ENCODE measurements at regions not wholly inside any gene's neighbourhood (a gene's known extent, or its start where the extent isn't known, plus 50 kb on each side); places are given as distances from the start of the nearest gene placed in this dataset.

DNA sequence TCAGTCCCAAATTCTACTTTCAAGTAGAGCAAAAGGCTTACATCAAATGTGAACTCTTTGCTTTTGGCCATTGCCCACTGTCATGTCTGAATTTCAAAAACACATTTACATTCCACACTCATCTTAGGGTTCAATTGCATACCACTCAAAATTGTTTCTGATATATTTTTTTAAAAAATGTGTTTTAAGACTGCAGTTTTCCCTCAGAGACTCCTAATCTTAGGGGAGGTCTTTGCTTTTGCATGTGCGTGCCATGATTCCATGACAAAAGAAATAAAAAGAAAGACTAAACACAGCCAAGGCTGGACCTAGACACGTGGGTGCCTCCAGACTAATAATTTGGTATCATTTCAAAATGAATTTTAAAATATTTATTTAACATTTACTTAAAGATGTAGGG lies 396.8 kb upstream of the RASGRP1 start:
- H3K4me3 ChIP-seq (ENCODE audit: control insufficient read depth, low read depth, low read length), result no peak overlapping the region
- TF ChIP-seq, protein P1, sequence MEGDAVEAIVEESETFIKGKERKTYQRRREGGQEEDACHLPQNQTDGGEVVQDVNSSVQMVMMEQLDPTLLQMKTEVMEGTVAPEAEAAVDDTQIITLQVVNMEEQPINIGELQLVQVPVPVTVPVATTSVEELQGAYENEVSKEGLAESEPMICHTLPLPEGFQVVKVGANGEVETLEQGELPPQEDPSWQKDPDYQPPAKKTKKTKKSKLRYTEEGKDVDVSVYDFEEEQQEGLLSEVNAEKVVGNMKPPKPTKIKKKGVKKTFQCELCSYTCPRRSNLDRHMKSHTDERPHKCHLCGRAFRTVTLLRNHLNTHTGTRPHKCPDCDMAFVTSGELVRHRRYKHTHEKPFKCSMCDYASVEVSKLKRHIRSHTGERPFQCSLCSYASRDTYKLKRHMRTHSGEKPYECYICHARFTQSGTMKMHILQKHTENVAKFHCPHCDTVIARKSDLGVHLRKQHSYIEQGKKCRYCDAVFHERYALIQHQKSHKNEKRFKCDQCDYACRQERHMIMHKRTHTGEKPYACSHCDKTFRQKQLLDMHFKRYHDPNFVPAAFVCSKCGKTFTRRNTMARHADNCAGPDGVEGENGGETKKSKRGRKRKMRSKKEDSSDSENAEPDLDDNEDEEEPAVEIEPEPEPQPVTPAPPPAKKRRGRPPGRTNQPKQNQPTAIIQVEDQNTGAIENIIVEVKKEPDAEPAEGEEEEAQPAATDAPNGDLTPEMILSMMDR (conservative IDR thresholded peaks at IDR 0.05; ENCODE audit: control insufficient read depth, insufficient read depth, low read depth, low read length), result no peak
- DNase-seq (ENCODE audit: low read depth), result no peak

DNA sequence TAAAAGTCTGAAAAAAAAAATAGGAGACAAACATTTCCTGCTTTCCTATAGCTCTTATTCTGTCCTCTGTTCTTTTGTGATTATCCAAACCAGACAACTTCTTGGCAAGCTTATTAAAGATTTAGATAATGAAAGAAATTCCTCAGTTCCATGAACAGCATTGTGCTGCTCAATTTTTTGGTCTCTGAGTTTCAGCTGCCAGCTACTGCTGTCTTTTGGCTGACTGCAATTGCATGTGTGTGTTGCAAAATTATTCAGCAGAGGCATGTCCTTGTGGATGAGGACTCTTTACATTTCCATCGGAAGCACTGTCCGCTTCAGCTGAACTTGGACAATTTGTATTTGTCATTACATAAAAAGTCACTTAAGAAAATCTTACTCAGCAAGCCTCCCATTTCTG lies 397.3 kb upstream of the RASGRP1 start:
- DNase-seq (ENCODE audit: low read depth), result peak; percentile 10
- TF ChIP-seq, protein P1 (conservative IDR thresholded peaks at IDR 0.05; ENCODE audit: control insufficient read depth, insufficient read depth, low read depth, low read length), result no peak
- H3K4me3 ChIP-seq (ENCODE audit: control insufficient read depth, low read depth, low read length), result no peak overlapping the region

DNA sequence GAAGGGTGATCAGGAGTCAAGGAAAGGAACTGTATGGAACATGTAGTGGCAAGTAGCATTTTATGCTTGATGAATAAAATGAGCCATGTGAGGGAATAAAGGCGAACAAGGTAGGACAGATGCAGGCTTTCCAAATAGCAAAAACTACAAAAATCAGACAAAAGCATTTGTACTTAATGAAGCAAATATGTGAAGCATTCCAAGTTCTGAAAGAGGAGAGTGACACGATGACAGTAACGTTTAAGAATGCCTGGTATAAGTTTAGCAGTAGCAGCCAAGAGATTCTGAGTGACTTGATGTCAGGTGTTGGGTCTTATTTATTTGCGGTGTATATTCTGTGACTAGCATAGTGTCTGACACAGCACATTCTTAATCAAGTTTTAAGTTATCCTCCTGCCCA lies 408.2 kb upstream of the RASGRP1 start:
- TF ChIP-seq, protein P1 (conservative IDR thresholded peaks at IDR 0.05; ENCODE audit: control insufficient read depth, insufficient read depth, low read depth, low read length), result no peak
- no peak for DNase-seq (ENCODE audit: low read depth)
- H3K4me3 ChIP-seq (ENCODE audit: control insufficient read depth, low read depth, low read length), result no peak overlapping the region

DNA sequence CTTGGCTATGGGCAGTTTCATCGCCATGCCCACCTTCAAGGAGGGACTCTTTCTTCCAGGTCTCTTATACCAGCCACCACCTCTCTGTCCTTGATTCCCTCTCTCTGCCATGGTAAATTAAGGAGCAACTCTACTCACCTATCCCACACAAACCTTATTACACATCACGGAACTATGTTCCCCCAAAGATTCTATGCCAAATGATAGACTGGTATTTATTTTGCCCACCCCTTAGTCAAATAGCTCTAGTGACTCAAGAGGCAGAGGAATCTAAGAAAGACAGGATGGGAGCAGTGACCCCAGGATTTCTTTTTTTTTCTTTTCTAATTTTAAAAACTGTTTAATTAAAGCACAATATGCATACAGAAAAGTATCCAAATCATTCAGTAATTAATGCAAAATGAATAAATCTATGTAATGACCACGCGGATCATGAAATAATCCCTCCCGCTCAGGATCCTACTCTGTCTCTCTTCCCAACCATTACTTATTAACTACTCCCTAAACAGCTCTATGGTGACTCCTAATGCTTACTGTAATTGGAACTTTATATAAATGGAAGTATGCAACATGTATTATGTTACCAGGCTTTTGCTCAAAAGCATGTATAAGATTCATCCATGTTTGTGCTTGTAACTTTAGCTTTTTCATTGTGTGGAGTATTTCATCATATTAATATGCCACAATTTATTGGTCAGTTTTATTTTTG lies 410.8 kb upstream of the RASGRP1 start:
- no peak overlapping the region for H3K4me3 ChIP-seq (ENCODE audit: control insufficient read depth, low read depth, low read length)
- TF ChIP-seq, protein P1 (conservative IDR thresholded peaks at IDR 0.05; ENCODE audit: control insufficient read depth, insufficient read depth, low read depth, low read length), result no peak
- no peak for DNase-seq (ENCODE audit: low read depth)

DNA sequence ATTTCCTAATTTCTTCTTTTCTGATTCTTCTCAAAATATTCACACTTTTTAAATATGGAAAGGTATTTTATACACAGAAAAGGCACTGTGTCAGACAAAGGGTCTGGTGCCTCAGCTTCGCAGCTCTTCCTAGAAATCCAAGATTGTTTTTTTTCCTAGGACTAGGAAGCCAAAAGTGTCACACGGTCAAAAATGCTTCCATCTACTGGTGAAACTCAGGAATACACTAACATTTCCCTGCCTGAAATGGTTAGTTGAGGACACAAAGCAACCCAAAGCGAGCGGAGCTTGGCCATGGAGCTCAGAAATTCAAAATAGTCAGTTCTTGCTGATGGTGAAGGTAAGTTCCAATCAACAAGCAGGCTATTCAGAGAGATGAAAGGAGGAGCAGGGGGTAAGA lies 426.5 kb upstream of the RASGRP1 start:
- H3K4me3 ChIP-seq (ENCODE audit: control insufficient read depth, low read depth, low read length), result no peak overlapping the region
- TF ChIP-seq, protein P1 (conservative IDR thresholded peaks at IDR 0.05; ENCODE audit: control insufficient read depth, insufficient read depth, low read depth, low read length), result peak; percentile 73
- peak; percentile 74 for DNase-seq (ENCODE audit: low read depth)

DNA sequence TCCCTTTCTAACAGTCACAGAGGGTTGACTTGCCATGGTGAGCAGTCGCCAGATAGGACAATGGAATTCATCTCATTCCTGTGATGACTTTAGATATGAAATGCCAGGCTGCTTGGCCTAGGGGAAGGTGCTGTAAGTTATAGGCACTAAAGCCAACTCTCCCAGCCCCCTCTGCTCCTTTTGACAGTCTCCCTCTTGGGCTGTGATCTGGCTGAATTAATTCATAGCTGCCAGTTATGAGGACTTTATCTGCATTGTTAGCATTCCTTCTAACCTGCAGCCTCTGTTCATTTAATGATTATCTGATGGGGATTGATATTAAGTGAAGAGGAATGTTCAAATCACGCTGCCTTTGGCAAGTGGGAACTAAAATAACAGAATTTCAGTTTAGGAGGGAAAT lies 427.1 kb upstream of the RASGRP1 start:
- TF ChIP-seq, protein P1 (conservative IDR thresholded peaks at IDR 0.05; ENCODE audit: control insufficient read depth, insufficient read depth, low read depth, low read length), result no peak
- DNase-seq (ENCODE audit: low read depth), result no peak
- H3K4me3 ChIP-seq (ENCODE audit: control insufficient read depth, low read depth, low read length), result no peak overlapping the region

DNA sequence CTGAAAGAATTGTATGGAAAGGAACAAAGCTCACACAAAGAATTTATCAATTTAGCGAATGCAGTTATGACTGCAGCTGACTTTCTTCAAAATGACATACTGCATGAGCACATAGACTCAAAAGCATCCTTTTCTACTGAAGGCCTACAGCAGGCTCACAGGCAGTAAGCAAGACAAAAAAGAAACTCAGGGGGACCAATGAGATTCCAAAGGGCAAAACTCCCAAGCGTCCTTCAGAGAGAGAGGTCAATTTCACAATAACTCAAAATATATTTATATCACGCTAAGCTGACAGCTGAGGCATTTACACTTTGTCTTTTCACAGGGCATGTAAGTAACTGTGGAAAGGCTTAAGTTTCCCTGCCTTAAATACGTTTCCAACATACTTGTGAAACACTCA lies 427.9 kb upstream of the RASGRP1 start:
- TF ChIP-seq, protein P1 (conservative IDR thresholded peaks at IDR 0.05; ENCODE audit: control insufficient read depth, insufficient read depth, low read depth, low read length), result no peak

More for the DNA sequence above, 427.9 kb upstream of the RASGRP1 start:
- no peak for DNase-seq (ENCODE audit: low read depth)
- H3K4me3 ChIP-seq (ENCODE audit: control insufficient read depth, low read depth, low read length), result no peak overlapping the region
